B cell (primary cell): ENCODE measurements at regions not wholly inside any gene's neighbourhood (a gene's known extent, or its start where the extent isn't known, plus 50 kb on each side); places are given as distances from the start of the nearest gene placed in this dataset.
A peak's percentile ranks its signal among the peaks of the same experiment; 100 is the strongest.

ENCODE experiments used
- ATAC-seq: fragments of 200-7000 bp; cut with Tn5 transposase; one replicate; pipeline ENCODE4 v1.10.0; 2021; ENCODE audit warnings: low read depth, mild to moderate bottlenecking, moderate number of reproducible peaks, moderate library complexity
- CTCF ChIA-PET: fragments of 350-600 bp; sonication (Branson Sonifier 250); formaldehyde crosslinking; loops from one replicate; lab custom pipeline; 2021; ENCODE audit warnings: antibody characterized with exemption, inconsistent platforms; lab: Charles Lee
- POLR2A ChIA-PET: fragments of 350-600 bp; sonication (Branson Sonifier 250); formaldehyde crosslinking; loops from one replicate; lab custom pipeline; 2021; ENCODE audit warnings: antibody characterized with exemption; lab: Charles Lee
- DNase-seq: peaks from one replicate; pipeline ENCODE4 v3.0.0; 2013
- H2AFZ ChIP-seq: 2 replicates; pipeline ENCODE4 v1.6.1; 2012; ENCODE audit warnings: mild to moderate bottlenecking, low read depth, low read length; ENCODE audit not compliant: insufficient read depth, poor library complexity, severe bottlenecking
- H3K27ac ChIP-seq, 2 donors: 1 replicate in 1 of 2; 2 replicates in 1 of 2; pipeline ENCODE4 v1.5.1; 2012 to 2013; ENCODE audit warnings: low read length in 2 of 2, mild to moderate bottlenecking in 2 of 2, moderate library complexity in 1 of 2
- H3K27me3 ChIP-seq, 4 experiments: fragments of 200-600 bp in 1 of 4; sonication (generic) in 1 of 4; replicated peaks in 1 of 4; 1 replicate in 2 of 4; 2 replicates in 2 of 4; pipeline versions ENCODE4 v1.6.1 to v1.7.0; 2013 to 2016; ENCODE audit warnings: low read length in 3 of 4, mild to moderate bottlenecking in 2 of 4, mixed read lengths in 1 of 4, moderate library complexity in 1 of 4; ENCODE audit not compliant: insufficient read depth in 4 of 4, control insufficient read depth in 3 of 4; ENCODE audit errors: control extremely low read depth in 1 of 4
- H3K36me3 ChIP-seq, 2 experiments: replicated peaks in 1 of 2; 1 replicate in 1 of 2; 2 replicates in 1 of 2; pipeline versions ENCODE4 v1.6.1 to v1.7.1; 2013; ENCODE audit warnings: low read length in 1 of 2; ENCODE audit not compliant: insufficient read depth in 2 of 2, control insufficient read depth in 1 of 2; ENCODE audit errors: control extremely low read depth in 1 of 2, extremely low read depth in 1 of 2
- H3K4me1 ChIP-seq, 2 donors: fragments of 200-600 bp in 1 of 2; sonication (generic) in 1 of 2; 1 replicate in 1 of 2; 2 replicates in 1 of 2; pipeline versions ENCODE4 v1.5.1 to v1.6.1; 2013 to 2017; ENCODE audit warnings: low read length in 2 of 2; ENCODE audit not compliant: control insufficient read depth in 2 of 2, insufficient read depth in 2 of 2
- H3K4me2 ChIP-seq: replicated peaks from 2 replicates; pipeline ENCODE3; 2012; ENCODE audit warnings: mild to moderate bottlenecking, low read depth, low read length; ENCODE audit not compliant: poor library complexity, severe bottlenecking
- H3K4me3 ChIP-seq, 5 experiments: fragments of 200-600 bp in 1 of 5; sonication (generic) in 1 of 5; 1 replicate in 3 of 5; 2 replicates in 2 of 5; pipeline versions ENCODE4 v1.5.1 to v1.7.0; 2011 to 2016; ENCODE audit warnings: low read length in 4 of 5, mild to moderate bottlenecking in 4 of 5, low read depth in 2 of 5, control low read depth in 1 of 5, moderate library complexity in 1 of 5; ENCODE audit not compliant: insufficient read depth in 1 of 5; ENCODE audit errors: control extremely low read depth in 1 of 5, extremely low read depth in 1 of 5
- H3K79me2 ChIP-seq: fragments of 200-600 bp; sonication (generic); one replicate; pipeline ENCODE4 v1.6.0; 2016; ENCODE audit warnings: low read length; ENCODE audit not compliant: control insufficient read depth, insufficient read depth
- H3K9ac ChIP-seq: fragments of 200-600 bp; sonication (generic); 2 replicates; pipeline ENCODE4 v1.6.1; 2017; ENCODE audit warnings: mild to moderate bottlenecking, low read length, moderate library complexity
- H3K9me3 ChIP-seq, 3 donors: one replicate each; pipeline versions ENCODE4 v1.6.1 to v1.7.1; 2013; ENCODE audit warnings: low read length in 2 of 3; ENCODE audit not compliant: control insufficient read depth in 2 of 3, insufficient read depth in 1 of 3; ENCODE audit errors: control extremely low read depth in 1 of 3
- H4K20me1 ChIP-seq: 2 replicates; pipeline ENCODE4 v1.6.0; 2012; ENCODE audit warnings: mild to moderate bottlenecking, low read length; ENCODE audit not compliant: insufficient read depth, control insufficient read depth, poor library complexity, severe bottlenecking
- H3K27ac Mint-ChIP-seq: one replicate; pipeline ENCODE4 v1.8.0; 2021; ENCODE audit warnings: mixed read lengths
- H3K27me3 Mint-ChIP-seq: one replicate; pipeline ENCODE4 v1.8.0; 2021; ENCODE audit warnings: mixed read lengths
- H3K4me1 Mint-ChIP-seq: one replicate; pipeline ENCODE4 v1.8.0; 2021; ENCODE audit warnings: mixed read lengths
- H3K4me3 Mint-ChIP-seq: one replicate; pipeline ENCODE4 v1.8.0; 2021; ENCODE audit warnings: mixed read lengths
- H3K9me3 Mint-ChIP-seq: one replicate; pipeline ENCODE4 v1.8.0; 2022; ENCODE audit warnings: mixed read lengths; ENCODE audit not compliant: insufficient read depth
- EZH2 ChIP-seq: IDR thresholded peaks from 2 replicates; pipeline ENCODE4 v1.6.1; 2012; ENCODE audit warnings: borderline replicate concordance, low read depth, mild to moderate bottlenecking, moderate library complexity, low read length; ENCODE audit not compliant: insufficient read depth, poor library complexity, severe bottlenecking
- WGBS: methylation state at CpG from one replicate; pipeline ENCODE4 v1.1.5; 2013; ENCODE audit warnings: missing lambda C conversion rate; ENCODE audit not compliant: insufficient coverage; 5-methylcytosine and 5-hydroxymethylcytosine counted together
- intact Hi-C: fragments of 100-400 bp; cut with micrococcal nuclease; formaldehyde crosslinking; loops from one replicate; pipeline ENCODE4 v1.10.0; 2022
- TF ChIP-seq, protein P1 (sequence below): fragments of 200-600 bp; IDR thresholded peaks from one replicate; pipeline ENCODE4 v1.8.0; 2022; ENCODE audit warnings: antibody characterized with exemption, mild to moderate bottlenecking

DNA sequence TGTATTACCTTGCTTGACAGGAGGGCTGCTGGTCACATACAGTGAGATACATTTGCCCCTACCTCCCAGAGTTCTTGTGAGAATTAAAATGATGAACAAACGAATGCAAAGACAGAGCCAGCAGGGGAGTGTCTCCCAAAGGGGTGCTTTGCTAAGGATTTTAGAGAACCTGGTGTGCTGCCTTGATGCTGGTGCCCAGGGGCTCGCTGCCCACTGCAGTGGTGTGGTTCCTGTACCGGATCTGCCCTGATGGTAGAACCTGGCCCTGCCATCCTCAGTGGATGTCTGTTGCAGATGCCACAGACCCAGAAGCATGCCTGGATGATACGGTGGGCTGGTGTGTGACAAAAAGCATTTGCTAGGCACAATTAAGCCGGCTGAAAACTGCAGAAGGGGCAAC is 414.8 kb upstream of the HS6ST1 start:
- Histone ChIP-seq H4K20me1 (no peaks in the 10 kb centered on the region), H3K4me1 (peaks cover 19 to 29% of the 10 kb centered on the region in 2 donors), H3K9me3 (no peaks in the 10 kb centered on the region), H3K9ac (no peak overlapping the region), H3K4me3 (no peak overlapping the region), H2AFZ (no peak overlapping the region), H3K36me3 (no peaks in the 10 kb centered on the region), H3K79me2 (no peaks in the 10 kb centered on the region), H3K27ac (no peak overlapping the region), H3K27me3 (peaks cover 0 to 23% (median 4%) of the 10 kb centered on the region in 4 experiments), H3K4me2 (no peak overlapping the region)
- Mint-ChIP-seq H3K4me3 (no peak overlapping the region), H3K27me3 (peaks cover 12% of the 10 kb centered on the region), H3K27ac (no peak overlapping the region), H3K9me3 (peaks cover 4% of the 10 kb centered on the region), H3K4me1 (peaks cover 20% of the 10 kb centered on the region)
- ChIA-PET POLR2A (no interaction called here), CTCF (no interaction called here)
- intact Hi-C loops: no loop called here
- WGBS: 85% methylated on average over 3 of the region's 5 CpGs
- DNase-seq: no peak
- no peak for ATAC-seq
- TF ChIP-seq, protein P1, sequence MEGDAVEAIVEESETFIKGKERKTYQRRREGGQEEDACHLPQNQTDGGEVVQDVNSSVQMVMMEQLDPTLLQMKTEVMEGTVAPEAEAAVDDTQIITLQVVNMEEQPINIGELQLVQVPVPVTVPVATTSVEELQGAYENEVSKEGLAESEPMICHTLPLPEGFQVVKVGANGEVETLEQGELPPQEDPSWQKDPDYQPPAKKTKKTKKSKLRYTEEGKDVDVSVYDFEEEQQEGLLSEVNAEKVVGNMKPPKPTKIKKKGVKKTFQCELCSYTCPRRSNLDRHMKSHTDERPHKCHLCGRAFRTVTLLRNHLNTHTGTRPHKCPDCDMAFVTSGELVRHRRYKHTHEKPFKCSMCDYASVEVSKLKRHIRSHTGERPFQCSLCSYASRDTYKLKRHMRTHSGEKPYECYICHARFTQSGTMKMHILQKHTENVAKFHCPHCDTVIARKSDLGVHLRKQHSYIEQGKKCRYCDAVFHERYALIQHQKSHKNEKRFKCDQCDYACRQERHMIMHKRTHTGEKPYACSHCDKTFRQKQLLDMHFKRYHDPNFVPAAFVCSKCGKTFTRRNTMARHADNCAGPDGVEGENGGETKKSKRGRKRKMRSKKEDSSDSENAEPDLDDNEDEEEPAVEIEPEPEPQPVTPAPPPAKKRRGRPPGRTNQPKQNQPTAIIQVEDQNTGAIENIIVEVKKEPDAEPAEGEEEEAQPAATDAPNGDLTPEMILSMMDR: no peak
- TF ChIP-seq EZH2: no peak

DNA sequence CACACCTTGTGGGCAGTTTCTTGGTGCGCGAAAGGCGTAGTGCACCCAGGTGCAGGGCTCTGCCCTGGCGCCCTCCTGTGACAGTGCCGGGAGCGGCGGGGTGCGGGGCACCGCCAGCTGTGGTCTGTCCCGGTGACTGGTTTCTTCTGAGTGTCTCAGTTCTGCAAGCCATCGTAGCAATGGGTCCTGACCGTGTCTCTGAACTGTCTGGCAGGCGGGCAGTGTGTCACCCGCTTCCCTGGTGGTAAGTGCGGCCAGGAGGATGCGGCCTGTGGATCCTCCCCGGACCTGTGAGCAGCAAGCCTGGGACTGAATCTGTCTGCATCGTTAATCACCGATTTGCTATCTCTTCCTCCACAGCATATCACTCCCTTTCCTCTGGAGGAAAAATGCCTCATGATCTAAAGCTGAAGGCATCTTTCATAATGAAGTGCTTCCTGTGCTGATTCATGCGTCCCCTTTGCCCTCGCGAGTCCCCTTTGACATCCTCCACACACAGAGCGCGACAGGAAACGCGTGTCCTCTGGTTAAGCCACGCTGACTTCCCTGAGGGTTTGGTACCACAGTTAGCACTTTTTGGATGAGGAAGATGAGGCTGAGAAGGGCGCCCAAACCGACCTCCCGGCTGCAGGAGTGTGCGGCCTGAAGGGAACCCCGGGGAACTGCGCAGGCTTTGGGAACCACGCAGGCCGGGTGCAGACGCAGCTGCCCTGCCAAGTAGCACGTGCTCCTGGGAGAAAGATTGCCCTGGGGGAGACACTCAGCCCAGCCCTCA is 416.0 kb upstream of the HS6ST1 start:
- TF ChIP-seq EZH2: no peak
- TF ChIP-seq, protein P1: no peak
- POLR2A ChIA-PET: no interaction called here
- peak overlapping the region; percentile 64 for H2AFZ ChIP-seq
- intact Hi-C loops: no loop called here
- peaks cover 12% of the 10 kb centered on the region for H3K27me3 Mint-ChIP-seq
- no peaks in the 10 kb centered on the region for H4K20me1 ChIP-seq
- peak overlapping the region; percentile 8 for H3K9ac ChIP-seq
- H3K4me1 Mint-ChIP-seq: peaks cover 20% of the 10 kb centered on the region
- H3K27ac Mint-ChIP-seq: no peak overlapping the region
- 5% methylated on average over 37 of the region's 37 CpGs for WGBS
- H3K4me3 ChIP-seq: peak overlapping the region in 1 of 5 experiments; percentile 2
- peak; percentile 35 for DNase-seq
- CTCF ChIA-PET: no interaction called here
- no peak overlapping the region for H3K27ac ChIP-seq
- no peak for ATAC-seq
- no peaks in the 10 kb centered on the region for H3K79me2 ChIP-seq
- peak overlapping the region; percentile 68 for H3K4me2 ChIP-seq
- H3K36me3 ChIP-seq: no peaks in the 10 kb centered on the region
- no peaks in the 10 kb centered on the region for H3K9me3 Mint-ChIP-seq
- peak overlapping the region; percentile 78 for H3K4me3 Mint-ChIP-seq
- H3K9me3 ChIP-seq: no peaks in the 10 kb centered on the region
- H3K4me1 ChIP-seq: peaks cover 19 to 29% of the 10 kb centered on the region in 2 donors
- H3K27me3 ChIP-seq: peaks cover 0 to 23% (median 4%) of the 10 kb centered on the region in 4 experiments
